ENCODE measurements at regions not wholly inside any gene's neighbourhood (a gene's known extent, or its start where the extent isn't known, plus 50 kb on each side); places are given as distances from the start of the nearest gene placed in this dataset.
"Not testable (repeated sequence)": the region's sequence is repeated elsewhere in the genome, so short reads cannot be mapped to it uniquely, and the experiment has no call there.

- no peak overlapping the region for H3K4me2 ChIP-seq (replicated peaks; ENCODE audit: extremely low read depth, low read length, poor library complexity, severe bottlenecking)
- H3K27ac ChIP-seq (ENCODE audit: low read depth in 1 of 2, low read length in 2 of 2): no peak overlapping the region
- Mint-ChIP-seq H3K27ac (no peak overlapping the region), H3K27me3 (ENCODE audit: low read depth in 3 of 3) (peaks cover 0 to 2% (median 0%) of the 10 kb centered on the region in 3 donors), H3K4me3 (no peak overlapping the region), H3K4me1 (peaks cover 2% of the 10 kb centered on the region), H3K36me3 (no peaks in the 10 kb centered on the region), H3K9me3 (peaks cover 0 to 1% (median 0%) of the 10 kb centered on the region in 7 donors)
- no peaks in the 10 kb centered on the region for H3K9me3 ChIP-seq (replicated peaks in 1 of 2; ENCODE audit: control insufficient read depth in 1 of 2, insufficient read depth in 1 of 2, low read length in 2 of 2)
- no peak overlapping the region for H2AFZ ChIP-seq (ENCODE audit: insufficient read depth, low read depth, low read length, poor library complexity, severe bottlenecking)
- H4K20me1 ChIP-seq (ENCODE audit: insufficient read depth, low read length): no peaks in the 10 kb centered on the region
- no peak overlapping the region for H3K4me3 ChIP-seq (replicated peaks in 1 of 3; ENCODE audit: low read depth in 2 of 3, low read length in 3 of 3)
- H3K9ac ChIP-seq (ENCODE audit: insufficient read depth, low read length, poor library complexity, severe bottlenecking): no peak overlapping the region
- H3K4me1 ChIP-seq (ENCODE audit: control insufficient read depth in 1 of 2, insufficient read depth in 2 of 2, low read length in 2 of 2): no peaks in the 10 kb centered on the region
- intact Hi-C loops (cut with micrococcal nuclease): no loop called here
- H3K27me3 ChIP-seq (ENCODE audit: control insufficient read depth in 2 of 2, insufficient read depth in 2 of 2, low read length in 2 of 2): no peaks in the 10 kb centered on the region
- H3K36me3 ChIP-seq (replicated peaks in 1 of 2; ENCODE audit: control insufficient read depth in 1 of 2, insufficient read depth in 2 of 2, low read length in 2 of 2): no peaks in the 10 kb centered on the region
- no CpG with 5 or more reads among the region's 3 CpGs for WGBS (ENCODE audit: insufficient coverage)
- TF ChIP-seq CTCF (IDR thresholded peaks at IDR 0.05): no peak
- H3K79me2 ChIP-seq (ENCODE audit: insufficient read depth, low read length): no peaks in the 10 kb centered on the region
- DNase-seq: no peak
These were observed 1073.1 kb downstream of the EPHA3 start for GRCh38 chr3:90180543-90180942.

- H3K9me3 ChIP-seq (replicated peaks in 1 of 2; ENCODE audit: control insufficient read depth in 1 of 2, insufficient read depth in 1 of 2, low read length in 2 of 2); H4K20me1 ChIP-seq (ENCODE audit: insufficient read depth, low read length); H3K79me2 ChIP-seq (ENCODE audit: insufficient read depth, low read length); H3K9me3 Mint-ChIP-seq; DNase-seq; H3K4me3 ChIP-seq (replicated peaks in 1 of 3; ENCODE audit: low read depth in 2 of 3, low read length in 3 of 3); H3K27ac Mint-ChIP-seq; H3K4me1 ChIP-seq (ENCODE audit: control insufficient read depth in 1 of 2, insufficient read depth in 2 of 2, low read length in 2 of 2); H3K27me3 Mint-ChIP-seq (ENCODE audit: low read depth in 3 of 3); H3K27ac ChIP-seq (ENCODE audit: low read depth in 1 of 2, low read length in 2 of 2); H3K4me1 Mint-ChIP-seq; H3K27me3 ChIP-seq (ENCODE audit: control insufficient read depth in 2 of 2, insufficient read depth in 2 of 2, low read length in 2 of 2); H3K36me3 ChIP-seq (replicated peaks in 1 of 2; ENCODE audit: control insufficient read depth in 1 of 2, insufficient read depth in 2 of 2, low read length in 2 of 2); H3K4me2 ChIP-seq (replicated peaks; ENCODE audit: extremely low read depth, low read length, poor library complexity, severe bottlenecking); H3K36me3 Mint-ChIP-seq; intact Hi-C loops (cut with micrococcal nuclease); H3K9ac ChIP-seq (ENCODE audit: insufficient read depth, low read length, poor library complexity, severe bottlenecking): not testable (repeated sequence)
- peak overlapping the region; percentile 29 for H2AFZ ChIP-seq (ENCODE audit: insufficient read depth, low read depth, low read length, poor library complexity, severe bottlenecking)
- 46% methylated on average over 9 of the region's 19 CpGs for WGBS (ENCODE audit: insufficient coverage)
- peak overlapping the region in 1 of 2 donors; percentile 37 for H3K4me3 Mint-ChIP-seq
These were observed 1075.0 kb downstream of the EPHA3 start for GRCh38 chr3:90182291-90182976.
